ENCODE measurements at regions not wholly inside any gene's neighbourhood (a gene's known extent, or its start where the extent isn't known, plus 50 kb on each side); places are given as distances from the start of the nearest gene placed in this dataset.

DNA sequence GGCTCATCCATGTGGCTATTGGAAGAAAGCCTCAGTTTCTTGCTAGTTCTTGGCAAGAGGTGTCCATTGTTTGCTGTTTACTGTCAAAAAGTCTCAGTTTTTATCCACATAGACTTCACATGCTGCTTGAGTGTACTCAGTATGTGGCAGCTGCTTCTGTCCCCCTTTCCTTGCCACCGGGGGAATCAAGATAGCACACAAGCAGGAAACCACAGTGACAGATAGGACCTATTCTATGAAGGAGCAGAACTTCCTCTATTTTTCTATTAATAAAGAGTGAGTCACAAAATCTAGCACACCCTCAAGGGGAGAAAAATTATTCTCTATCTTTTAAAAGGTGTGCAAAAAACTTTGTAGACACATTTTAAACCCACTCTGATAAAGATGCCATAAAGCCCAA is 121.4 kb upstream of the GMNC start (continued):
- TF ChIP-seq RCOR1 (IDR thresholded peaks at IDR 0.05; ENCODE audit: low read length) (no peak), RAD21 (IDR thresholded peaks at IDR 0.05; ENCODE audit: low read length) (no peak), SMC3 (IDR thresholded peaks at IDR 0.05; ENCODE audit: low read depth, low read length) (no peak), PBX3 (IDR thresholded peaks at IDR 0.05) (no peak), GATA2 (CRISPR knock-in tag; IDR thresholded peaks at IDR 0.05) (no peak), EZH2phosphoT487 (IDR thresholded peaks at IDR 0.05; ENCODE audit: borderline replicate concordance, low read depth) (no peak)

GRCh38 chr3:190973771-190974170 is 111.3 kb upstream of the GMNC start:
- Histone ChIP-seq H3K27me3 (ENCODE audit: insufficient read depth) (no peaks in the 10 kb centered on the region), H3K9me2 (no peaks in the 10 kb centered on the region), H2AFZ (ENCODE audit: low read depth) (no peak overlapping the region), H3K27ac (ENCODE audit: low read depth in 2 of 2, low read length in 1 of 2) (no peak overlapping the region), H3K9ac (no peak overlapping the region), H3K4me3 (ENCODE audit: low read depth in 2 of 2, low read length in 1 of 2) (no peak overlapping the region), H4K20me1 (ENCODE audit: insufficient read depth) (no peaks in the 10 kb centered on the region), H3F3A (replicated peaks; ENCODE audit: insufficient read depth) (no peaks in the 10 kb centered on the region), H3K9me3 (no peaks in the 10 kb centered on the region), H3K36me3 (replicated peaks in 1 of 2; ENCODE audit: control insufficient read depth in 1 of 2, insufficient read depth in 2 of 2, low read length in 1 of 2) (no peaks in the 10 kb centered on the region), H3K4me1 (ENCODE audit: control insufficient read depth in 1 of 2, insufficient read depth in 2 of 2, low read depth in 1 of 2, low read length in 1 of 2) (no peaks in the 10 kb centered on the region), H3K4me2 (no peak overlapping the region), H3K79me2 (ENCODE audit: insufficient read depth) (no peaks in the 10 kb centered on the region)
- ChIA-PET CTCF (interaction anchor here (0.9 to 1.2 kb wide), 2 partner anchors 77 to 89 kb away, joined by 3 read pairs; no protein-coding TSS in a partner anchor), POLR2A (no interaction called here)
- DNase-seq, result no peak
- 22% methylated on average over 3 of the region's 3 CpGs for WGBS (ENCODE audit: low lambda C conversion rate)
- TF ChIP-seq TAF1 (IDR thresholded peaks at IDR 0.05; ENCODE audit: borderline replicate concordance, low read depth, low read length), result no peak
- TF ChIP-seq JUND (IDR thresholded peaks at IDR 0.05), result no peak
- TF ChIP-seq RAD21 (IDR thresholded peaks at IDR 0.05; ENCODE audit: low read length), result no peak
- no peak for TF ChIP-seq REST (IDR thresholded peaks at IDR 0.05; ENCODE audit: low read depth, low read length)
- no peak for TF ChIP-seq FOXM1 (IDR thresholded peaks at IDR 0.05; ENCODE audit: low read depth)
- TF ChIP-seq NFIC (IDR thresholded peaks at IDR 0.05; ENCODE audit: borderline replicate concordance), result no peak
- no peak for TF ChIP-seq FOXJ3 (CRISPR knock-in tag; IDR thresholded peaks at IDR 0.05)
- TF ChIP-seq PBX3 (IDR thresholded peaks at IDR 0.05), result no peak
- TF ChIP-seq RFX5 (IDR thresholded peaks at IDR 0.05; ENCODE audit: low read length), result no peak
- no peak for TF ChIP-seq USF2 (IDR thresholded peaks at IDR 0.05; ENCODE audit: borderline replicate concordance, low read depth, low read length)
- no peak for TF ChIP-seq SMC3 (IDR thresholded peaks at IDR 0.05; ENCODE audit: low read depth, low read length)
